Transverse colon (tissue), 4 donors: ENCODE measurements at regions not wholly inside any gene's neighbourhood (a gene's known extent, or its start where the extent isn't known, plus 50 kb on each side); places are given as distances from the start of the nearest gene placed in this dataset.

Experiments
- CTCF ChIP-seq, 5 experiments: fragments of 200-600 bp in 3 of 5; fragments of 450-650 bp in 2 of 5; sonication (generic) in 3 of 5; IDR thresholded peaks; 1 replicate in 2 of 5; 2 replicates in 3 of 5; pipeline ENCODE4 v1.5.1; 2016 to 2017; ENCODE audit warnings: antibody characterized with exemption in 5 of 5, inconsistent platforms in 3 of 5, mild to moderate bottlenecking in 2 of 5, moderate library complexity in 1 of 5
- EP300 ChIP-seq: sonication (generic); formaldehyde crosslinking; IDR thresholded peaks from one replicate; pipeline ENCODE4 v1.6.1; 2017; ENCODE audit warnings: antibody characterized with exemption, low read depth
- POLR2A ChIP-seq: fragments of 450-650 bp; IDR thresholded peaks from one replicate; pipeline ENCODE4 v1.6.1; 2016; ENCODE audit warnings: antibody characterized with exemption, mild to moderate bottlenecking, moderate library complexity
- POLR2AphosphoS5 ChIP-seq, 3 donors: sonication (generic); formaldehyde crosslinking; IDR thresholded peaks; one replicate each; pipeline ENCODE4 v1.6.1; 2016; ENCODE audit warnings: antibody characterized with exemption in 3 of 3

- no peak for TF ChIP-seq POLR2AphosphoS5 (IDR thresholded peaks at IDR 0.05)
- TF ChIP-seq POLR2A, result no peak
- no peak for TF ChIP-seq EP300
- no peak for TF ChIP-seq CTCF (IDR thresholded peaks at IDR 0.05)
Observed at GRCh38 chr21:35106246-35106835, 57.2 kb upstream of the RUNX1 start.
